ENCODE measurements at regions not wholly inside any gene's neighbourhood (a gene's known extent, or its start where the extent isn't known, plus 50 kb on each side); places are given as distances from the start of the nearest gene placed in this dataset.

- Histone ChIP-seq H3K36me3 (no peaks in the 10 kb centered on the region), H3K4me3 (no peak overlapping the region), H3K27ac (no peak overlapping the region), H3K4me1 (no peaks in the 10 kb centered on the region), H3K9me3 (peaks cover 0 to 12% of the 10 kb centered on the region in 2 donors), H3K27me3 (no peaks in the 10 kb centered on the region)
- DNase-seq (ENCODE audit: low spot score) = no peak
- TF ChIP-seq CTCF (IDR thresholded peaks at IDR 0.05) = no peak
Measured at GRCh38 chr21:16788584-16788983, 724.3 kb upstream of the CXADR start.

GRCh38 chr21:16789636-16790035 lies 723.2 kb upstream of the CXADR start:
- no peaks in the 10 kb centered on the region for H3K4me1 ChIP-seq
- peaks cover 0 to 2% of the 10 kb centered on the region in 2 donors for H3K9me3 ChIP-seq
- H3K27me3 ChIP-seq = no peaks in the 10 kb centered on the region
- no peak overlapping the region for H3K27ac ChIP-seq
- no peak overlapping the region for H3K4me3 ChIP-seq
- TF ChIP-seq CTCF (IDR thresholded peaks at IDR 0.05) = no peak
- no peak for DNase-seq (ENCODE audit: low spot score)
- no peaks in the 10 kb centered on the region for H3K36me3 ChIP-seq

- no peak for DNase-seq (ENCODE audit: low spot score)
- no peaks in the 10 kb centered on the region for H3K27me3 ChIP-seq
- no peaks in the 10 kb centered on the region for H3K4me1 ChIP-seq
- no peaks in the 10 kb centered on the region for H3K36me3 ChIP-seq
- TF ChIP-seq CTCF (IDR thresholded peaks at IDR 0.05) = no peak
- H3K27ac ChIP-seq = no peak overlapping the region
- no peak overlapping the region for H3K4me3 ChIP-seq
- H3K9me3 ChIP-seq = no peaks in the 10 kb centered on the region
Measured at GRCh38 chr21:16792101-16792500, 720.7 kb upstream of the CXADR start.

- no peaks in the 10 kb centered on the region for H3K9me3 ChIP-seq
- no peaks in the 10 kb centered on the region for H3K36me3 ChIP-seq
- H3K4me3 ChIP-seq = no peak overlapping the region
- H3K27me3 ChIP-seq = no peaks in the 10 kb centered on the region
- TF ChIP-seq CTCF (IDR thresholded peaks at IDR 0.05) = no peak
- DNase-seq (ENCODE audit: low spot score) = peak; percentile 66
- H3K27ac ChIP-seq = no peak overlapping the region
- no peaks in the 10 kb centered on the region for H3K4me1 ChIP-seq
Measured at GRCh38 chr21:16794950-16795349, 717.9 kb upstream of the CXADR start.

GRCh38 chr21:16796776-16797175 lies 716.1 kb upstream of the CXADR start:
- Histone ChIP-seq H3K4me3 (no peak overlapping the region), H3K27me3 (no peaks in the 10 kb centered on the region), H3K27ac (no peak overlapping the region), H3K4me1 (no peaks in the 10 kb centered on the region), H3K36me3 (no peaks in the 10 kb centered on the region), H3K9me3 (no peaks in the 10 kb centered on the region)
- TF ChIP-seq CTCF (IDR thresholded peaks at IDR 0.05) = no peak
- no peak for DNase-seq (ENCODE audit: low spot score)

- no peaks in the 10 kb centered on the region for H3K4me1 ChIP-seq
- TF ChIP-seq CTCF (IDR thresholded peaks at IDR 0.05) = no peak
- H3K27me3 ChIP-seq = no peaks in the 10 kb centered on the region
Measured at GRCh38 chr21:16797540-16797939, 715.3 kb upstream of the CXADR start.

More at GRCh38 chr21:16797540-16797939, 715.3 kb upstream of the CXADR start:
- Histone ChIP-seq H3K4me3 (no peak overlapping the region), H3K36me3 (no peaks in the 10 kb centered on the region), H3K27ac (no peak overlapping the region), H3K9me3 (no peaks in the 10 kb centered on the region)
- no peak for DNase-seq (ENCODE audit: low spot score)
